Erythroblast (primary cell): ENCODE measurements at regions not wholly inside any gene's neighbourhood (a gene's known extent, or its start where the extent isn't known, plus 50 kb on each side); places are given as distances from the start of the nearest gene placed in this dataset.

Source experiments
- GATA1 ChIP-seq: IDR thresholded peaks from 2 replicates; pipeline ENCODE4 v1.6.1; 2011; ENCODE audit warnings: low read depth, mild to moderate bottlenecking, control low read depth, low read length, moderate library complexity
- POLR2A ChIP-seq: IDR thresholded peaks from 2 replicates; pipeline ENCODE4 v1.6.1; 2011; ENCODE audit warnings: mild to moderate bottlenecking, low read length

- TF ChIP-seq POLR2A (no peak), GATA1 (no peak)
Measured at GRCh38 chr4:11908205-11908604, 479.5 kb upstream of the HS3ST1 start.
